ENCODE measurements at regions not wholly inside any gene's neighbourhood (a gene's known extent, or its start where the extent isn't known, plus 50 kb on each side); places are given as distances from the start of the nearest gene placed in this dataset.
"Not testable (repeated sequence)": the region's sequence is repeated elsewhere in the genome, so short reads cannot be mapped to it uniquely, and the experiment has no call there.

DNA sequence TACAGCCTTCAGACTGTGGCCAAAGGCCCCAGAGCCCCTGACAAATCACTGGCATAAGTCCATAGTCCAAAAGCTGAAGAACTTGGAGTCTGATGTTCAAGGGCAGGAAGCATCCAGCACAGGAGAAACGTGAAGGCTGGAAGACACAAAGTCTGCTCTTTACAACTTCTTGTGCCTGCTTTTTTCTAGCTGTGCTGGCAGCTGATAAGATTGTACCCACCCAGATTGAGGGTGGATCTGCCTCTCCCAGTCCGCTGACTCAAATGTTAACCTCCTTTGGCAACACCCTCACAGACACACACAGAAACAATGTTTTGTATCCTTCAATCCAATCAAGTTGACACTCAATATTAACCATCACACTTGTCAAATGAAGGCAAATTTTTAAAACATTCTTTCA lies 959.5 kb downstream of the FSCB start:
- DNase-seq (ENCODE audit: low spot score): not testable (repeated sequence)

GRCh38 chr14:43541356-43541755 lies 965.7 kb downstream of the FSCB start:
- no peak for DNase-seq (ENCODE audit: low spot score)

DNA sequence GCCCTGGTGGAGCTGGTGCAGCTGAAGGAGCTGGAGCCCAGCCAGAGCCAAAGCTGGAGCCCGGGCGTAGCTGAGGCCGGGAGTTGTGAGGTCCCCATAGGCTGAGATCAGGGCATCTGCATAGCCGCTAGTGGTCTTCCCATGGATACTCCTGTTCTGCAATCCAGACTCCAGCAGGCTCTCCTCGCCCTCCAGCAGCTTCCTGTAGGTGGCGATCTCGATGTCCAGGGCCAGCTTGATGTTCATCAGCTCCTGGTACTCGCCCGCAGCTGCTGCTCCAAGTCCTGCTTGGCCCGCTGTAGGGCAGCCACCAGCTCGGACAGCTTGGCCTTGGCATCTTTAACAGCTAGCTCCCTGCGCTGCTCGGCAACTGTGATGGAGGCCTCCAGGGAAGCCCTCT lies 966.1 kb downstream of the FSCB start:
- DNase-seq (ENCODE audit: low spot score): no peak

DNA sequence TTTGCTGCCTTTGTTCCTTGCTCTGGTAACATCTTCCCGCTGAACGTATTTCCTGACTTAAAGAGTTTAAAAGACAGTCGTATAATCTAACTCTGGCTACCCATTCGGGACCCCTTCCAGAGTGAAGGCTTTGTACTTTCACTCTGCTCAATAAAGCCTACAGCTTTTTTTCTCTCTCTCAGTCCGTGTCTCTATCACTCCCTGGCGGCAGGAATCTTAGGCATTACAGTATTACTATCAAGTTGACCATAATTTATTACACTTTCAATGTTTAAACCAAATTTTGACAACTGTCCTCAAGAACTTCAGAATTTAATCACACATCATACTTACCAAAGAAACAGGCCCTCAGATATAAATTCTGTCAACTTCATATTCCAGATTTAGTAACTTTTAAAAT lies 967.9 kb downstream of the FSCB start:
- DNase-seq (ENCODE audit: low spot score): peak; percentile 44

GRCh38 chr14:43535231-43535838 lies 971.7 kb downstream of the FSCB start:
- DNase-seq (ENCODE audit: low spot score): no peak

GRCh38 chr14:43532825-43533416 lies 974.2 kb downstream of the FSCB start:
- no peak for DNase-seq (ENCODE audit: low spot score)

DNA sequence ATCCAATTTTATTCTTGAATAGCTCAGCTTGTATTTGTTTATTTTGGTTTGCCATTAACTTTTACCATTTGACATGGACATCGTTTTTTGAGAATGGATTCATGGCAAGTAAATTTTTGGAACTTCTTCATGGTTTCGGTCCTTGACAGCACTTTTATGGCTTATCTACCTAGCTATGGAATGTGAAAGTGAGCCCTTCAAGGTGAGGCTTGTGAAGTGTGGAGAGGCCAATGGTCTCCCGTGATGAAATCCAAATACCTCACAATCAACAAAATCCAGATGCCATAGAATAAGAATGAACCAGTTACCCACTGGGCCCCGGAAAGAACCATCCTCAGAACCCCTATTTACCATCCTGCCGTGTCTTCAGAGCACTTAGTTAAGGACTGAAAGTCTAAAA lies 978.8 kb downstream of the FSCB start:
- DNase-seq (ENCODE audit: low spot score): no peak

DNA sequence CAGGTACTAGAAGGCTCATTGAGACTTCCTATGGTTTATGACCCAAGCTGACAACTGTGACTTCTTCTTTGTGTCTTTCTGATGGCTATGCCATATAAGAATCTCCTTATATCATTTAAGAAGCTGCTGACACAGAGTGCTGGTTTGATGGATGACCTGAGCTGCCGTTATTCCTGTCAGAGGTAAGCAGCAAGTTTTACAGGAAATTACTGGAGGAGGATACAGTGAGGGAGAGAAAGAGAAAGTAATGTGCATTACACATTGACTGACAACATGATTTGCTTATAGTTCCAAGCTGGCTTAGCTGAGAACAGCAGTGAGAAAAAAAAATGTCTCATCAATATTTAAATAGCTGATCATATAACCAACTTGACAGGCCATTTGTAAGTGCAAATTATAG lies 981.4 kb downstream of the FSCB start:
- no peak for DNase-seq (ENCODE audit: low spot score)

GRCh38 chr14:43522901-43523300 lies 984.2 kb downstream of the FSCB start:
- no peak for DNase-seq (ENCODE audit: low spot score)

GRCh38 chr14:43522191-43522590 lies 984.9 kb downstream of the FSCB start:
- no peak for DNase-seq (ENCODE audit: low spot score)

GRCh38 chr14:43503508-43503907 lies 1003.6 kb downstream of the FSCB start:
- peak; percentile 59 for DNase-seq (ENCODE audit: low spot score)

DNA sequence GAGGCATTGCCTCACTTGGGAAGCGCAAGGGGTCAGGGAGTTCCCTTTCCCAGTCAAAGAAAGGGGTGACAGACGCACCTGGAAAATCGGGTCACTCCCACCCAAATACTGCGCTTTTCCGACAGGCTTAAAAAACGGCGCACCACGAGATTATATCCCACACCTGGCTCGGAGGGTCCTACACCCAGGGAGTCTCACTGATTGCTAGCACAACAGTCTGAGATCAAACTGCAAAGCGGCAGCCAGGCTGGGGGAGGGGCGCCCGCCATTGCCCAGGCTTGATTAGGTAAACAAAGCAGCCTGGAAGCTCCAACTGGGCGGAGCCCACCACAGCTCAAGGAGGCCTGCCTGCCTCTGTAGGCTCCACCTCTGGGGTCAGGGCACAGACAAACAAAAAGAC lies 1014.7 kb downstream of the FSCB start:
- not testable (repeated sequence) for DNase-seq (ENCODE audit: low spot score)

DNA sequence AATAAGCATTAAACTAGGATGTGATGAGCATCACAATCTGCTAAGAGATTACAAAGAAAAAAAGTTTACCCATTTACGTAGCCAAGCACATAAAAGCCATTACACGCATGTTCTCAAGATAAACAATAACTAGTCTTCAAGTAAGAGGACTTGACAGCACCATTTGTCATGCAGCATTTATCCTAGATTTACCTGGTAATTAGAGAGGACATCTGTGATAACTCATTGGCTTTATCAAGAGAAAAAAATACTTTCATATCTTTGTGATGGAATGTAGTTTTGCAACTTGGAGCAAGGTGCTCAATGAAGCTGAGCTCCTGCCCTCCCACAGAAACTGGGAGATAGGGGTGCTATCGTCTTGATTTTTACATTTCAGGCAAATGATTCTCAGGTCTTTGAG lies 1023.7 kb downstream of the FSCB start:
- DNase-seq (ENCODE audit: low spot score): no peak

GRCh38 chr14:43481864-43482263 lies 1025.2 kb downstream of the FSCB start:
- no peak for DNase-seq (ENCODE audit: low spot score)

DNA sequence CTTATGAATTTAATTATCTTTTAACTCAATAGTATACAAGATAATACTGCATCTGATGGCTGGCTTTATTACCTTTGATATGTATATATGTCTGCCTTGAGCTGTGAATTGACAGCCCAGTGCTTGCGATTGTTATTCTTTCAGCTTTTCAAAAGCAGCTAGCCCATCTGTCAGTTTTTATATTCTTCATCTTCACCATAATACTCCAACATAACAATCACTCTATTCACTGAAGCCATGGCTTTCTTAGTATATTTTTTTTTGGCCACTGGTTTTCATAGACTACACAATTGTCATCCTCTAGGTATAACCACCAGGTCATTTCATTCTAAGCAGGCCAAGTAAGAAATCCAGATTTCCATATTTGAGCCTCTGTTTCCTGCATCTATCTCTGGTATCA lies 1026.1 kb downstream of the FSCB start:
- no peak for DNase-seq (ENCODE audit: low spot score)

GRCh38 chr14:43479596-43480195 lies 1027.4 kb downstream of the FSCB start:
- no peak for DNase-seq (ENCODE audit: low spot score)

- no peak for DNase-seq (ENCODE audit: low spot score)
These were observed 1030.3 kb downstream of the FSCB start for GRCh38 chr14:43476822-43477221.

- DNase-seq (ENCODE audit: low spot score): no peak
These were observed 1031.3 kb downstream of the FSCB start for GRCh38 chr14:43475757-43476156.

GRCh38 chr14:43471595-43471994 lies 1035.5 kb downstream of the FSCB start:
- no peak for DNase-seq (ENCODE audit: low spot score)

- DNase-seq (ENCODE audit: low spot score): no peak
These were observed 1042.1 kb downstream of the FSCB start for GRCh38 chr14:43464968-43465367.

DNA sequence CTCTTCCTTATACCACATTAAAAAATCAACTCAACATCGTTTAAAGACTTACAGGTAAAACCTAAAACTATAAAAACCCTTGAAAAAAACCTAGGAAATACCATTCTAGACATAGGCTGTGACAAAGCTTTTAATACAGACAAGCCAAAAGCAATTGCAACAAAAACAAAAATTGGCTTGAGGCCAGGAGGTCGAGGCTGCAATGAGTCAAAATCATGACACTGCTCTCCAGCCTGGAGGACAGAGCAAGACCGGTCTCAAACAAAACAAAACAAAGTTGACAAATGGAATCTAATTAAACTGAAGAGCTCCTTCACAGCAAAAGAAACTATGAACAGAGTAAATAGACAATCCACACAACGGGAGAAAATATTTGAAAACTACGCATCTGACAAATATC lies 1057.8 kb downstream of the FSCB start:
- DNase-seq (ENCODE audit: low spot score): no peak

DNA sequence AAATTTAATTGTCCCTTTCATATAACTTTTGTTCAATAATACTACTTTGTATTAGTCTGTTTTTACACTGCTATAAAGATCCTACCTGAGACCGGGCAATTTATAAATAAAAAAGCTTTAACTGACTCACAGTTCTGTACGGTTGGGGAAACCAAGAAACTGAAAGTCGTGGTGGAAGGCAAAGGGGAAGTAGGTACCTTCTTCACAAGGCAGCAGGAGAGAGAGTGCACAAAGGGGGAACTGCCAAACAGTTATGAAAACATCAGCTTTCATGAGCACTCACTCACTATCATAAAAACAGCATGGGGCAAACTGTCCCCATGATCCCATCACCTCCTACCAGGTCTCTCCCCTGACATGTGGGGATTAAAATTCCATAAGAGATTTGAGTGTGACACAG lies 1069.0 kb downstream of the FSCB start:
- DNase-seq (ENCODE audit: low spot score): no peak

- DNase-seq (ENCODE audit: low spot score): no peak
These were observed 1088.8 kb downstream of the FSCB start for GRCh38 chr14:43418324-43418723.

DNA sequence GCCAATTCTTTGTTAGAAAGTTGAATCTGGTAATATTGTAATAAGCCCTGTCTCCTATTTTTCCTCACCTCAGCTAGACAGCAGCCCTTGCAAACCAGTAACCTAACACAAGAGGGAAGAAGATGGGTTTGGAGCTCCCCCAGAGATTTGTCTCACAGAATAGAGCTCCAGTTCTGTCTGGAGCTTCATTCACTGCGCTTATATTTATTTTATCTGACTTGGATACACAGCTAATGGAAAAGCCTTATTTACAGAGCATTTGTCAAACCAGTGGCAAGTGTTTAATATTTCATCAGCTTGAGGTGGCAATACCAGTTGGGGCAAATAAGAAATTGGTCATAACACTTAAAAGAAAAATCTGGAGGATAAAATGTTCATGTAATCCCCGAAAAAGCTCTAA lies 1094.0 kb downstream of the FSCB start:
- DNase-seq (ENCODE audit: low spot score): no peak
